ENCODE measurements at regions not wholly inside any gene's neighbourhood (a gene's known extent, or its start where the extent isn't known, plus 50 kb on each side); places are given as distances from the start of the nearest gene placed in this dataset.
"Not testable (repeated sequence)": the region's sequence is repeated elsewhere in the genome, so short reads cannot be mapped to it uniquely, and the experiment has no call there.

- DNase-seq, result peak; percentile 17
Observed at GRCh38 chr1:214143006-214143992, 137.7 kb upstream of the SMYD2 start.

- not testable (repeated sequence) for DNase-seq
Observed at GRCh38 chr1:214144521-214144920, 136.4 kb upstream of the SMYD2 start.

- DNase-seq, result no peak
Observed at GRCh38 chr1:214146523-214146922, 134.4 kb upstream of the SMYD2 start.

GRCh38 chr1:214154596-214155292 lies 126.2 kb upstream of the SMYD2 start:
- no peak for DNase-seq

GRCh38 chr1:214155987-214156625 lies 124.9 kb upstream of the SMYD2 start:
- DNase-seq, result peak; percentile 4

- DNase-seq, result no peak
Observed at GRCh38 chr1:214164173-214164572, 116.8 kb upstream of the SMYD2 start.

GRCh38 chr1:214165850-214166374 lies 115.0 kb upstream of the SMYD2 start:
- no peak for DNase-seq

- DNase-seq, result no peak
Observed at GRCh38 chr1:214174508-214175199, 106.3 kb upstream of the SMYD2 start.

- DNase-seq, result no peak
Observed at GRCh38 chr1:214178102-214178501, 102.9 kb upstream of the SMYD2 start.

- no peak for DNase-seq
Observed at GRCh38 chr1:214184992-214185391, 96.0 kb upstream of the SMYD2 start.

- DNase-seq, result no peak
Observed at GRCh38 chr1:214186103-214186824, 94.7 kb upstream of the SMYD2 start.

- peak; percentile 24 for DNase-seq
Observed at GRCh38 chr1:214187121-214187900, 93.6 kb upstream of the SMYD2 start.

- DNase-seq, result no peak
Observed at GRCh38 chr1:214187933-214188332, 93.0 kb upstream of the SMYD2 start.

GRCh38 chr1:214188835-214189234 lies 92.1 kb upstream of the SMYD2 start:
- no peak for DNase-seq

GRCh38 chr1:214192825-214193643 lies 87.9 kb upstream of the SMYD2 start:
- DNase-seq, result no peak

GRCh38 chr1:214193691-214194090 lies 87.3 kb upstream of the SMYD2 start:
- DNase-seq, result no peak

- no peak for DNase-seq
Observed at GRCh38 chr1:214198571-214198970, 82.4 kb upstream of the SMYD2 start.

GRCh38 chr1:214199585-214199984 lies 81.4 kb upstream of the SMYD2 start:
- DNase-seq, result no peak

GRCh38 chr1:214202992-214203391 lies 78.0 kb upstream of the SMYD2 start:
- DNase-seq, result no peak

- no peak for DNase-seq
Observed at GRCh38 chr1:214205053-214205452, 75.9 kb upstream of the SMYD2 start.

All from tongue (tissue), 1 donor.